Stimulated activated CD4-positive, alpha-beta T cell treated with anti-CD3 and anti-CD28 coated beads, Interleukin-4, amount 100 ng/mL, for 48 hours (primary cell): ENCODE measurements at regions not wholly inside any gene's neighbourhood (a gene's known extent, or its start where the extent isn't known, plus 50 kb on each side); places are given as distances from the start of the nearest gene placed in this dataset.
"Not testable (repeated sequence)": the region's sequence is repeated elsewhere in the genome, so short reads cannot be mapped to it uniquely, and the experiment has no call there.

Experiments used
- DNase-seq, 2 donors: peaks; one replicate each; pipeline ENCODE4 v3.0.0-alpha.2; 2020; ENCODE audit warnings: low read depth in 2 of 2

- no peak for DNase-seq
Measured at GRCh38 chr3:176074096-176074495, 1123.2 kb downstream of the TBL1XR1 start.

GRCh38 chr3:176071943-176072342 is 1125.3 kb downstream of the TBL1XR1 start:
- no peak for DNase-seq

- no peak for DNase-seq
Measured at GRCh38 chr3:176068750-176069149, 1128.5 kb downstream of the TBL1XR1 start.

- DNase-seq: no peak
Measured at GRCh38 chr3:176058856-176059255, 1138.4 kb downstream of the TBL1XR1 start.

- no peak for DNase-seq
Measured at GRCh38 chr3:176055836-176056235, 1141.4 kb downstream of the TBL1XR1 start.

- no peak for DNase-seq
Measured at GRCh38 chr3:176051766-176052165, 1145.5 kb downstream of the TBL1XR1 start.

GRCh38 chr3:176046703-176047102 is 1150.6 kb downstream of the TBL1XR1 start:
- DNase-seq: no peak

- DNase-seq: no peak
Measured at GRCh38 chr3:176041812-176042211, 1155.5 kb downstream of the TBL1XR1 start.

GRCh38 chr3:176041185-176041584 is 1156.1 kb downstream of the TBL1XR1 start:
- no peak for DNase-seq

GRCh38 chr3:176037636-176038035 is 1159.6 kb downstream of the TBL1XR1 start:
- DNase-seq: no peak

- no peak for DNase-seq
Measured at GRCh38 chr3:176032043-176032442, 1165.2 kb downstream of the TBL1XR1 start.

- not testable (repeated sequence) for DNase-seq
Measured at GRCh38 chr3:176016203-176016602, 1157.1 kb downstream of the NAALADL2 start.

- DNase-seq: not testable (repeated sequence)
Measured at GRCh38 chr3:176015228-176015627, 1156.1 kb downstream of the NAALADL2 start.

- DNase-seq: no peak
Measured at GRCh38 chr3:176009256-176009655, 1150.1 kb downstream of the NAALADL2 start.

GRCh38 chr3:176005564-176005963 is 1146.4 kb downstream of the NAALADL2 start:
- DNase-seq: no peak

- no peak for DNase-seq
Measured at GRCh38 chr3:175989161-175989560, 1130.0 kb downstream of the NAALADL2 start.

- no peak for DNase-seq
Measured at GRCh38 chr3:175988401-175988800, 1129.3 kb downstream of the NAALADL2 start.

GRCh38 chr3:175985781-175986180 is 1126.6 kb downstream of the NAALADL2 start:
- no peak for DNase-seq

GRCh38 chr3:175983379-175983778 is 1124.2 kb downstream of the NAALADL2 start:
- no peak for DNase-seq

GRCh38 chr3:175980486-175981090 is 1121.5 kb downstream of the NAALADL2 start:
- DNase-seq: no peak

GRCh38 chr3:175977968-175978752 is 1119.0 kb downstream of the NAALADL2 start:
- DNase-seq: no peak

GRCh38 chr3:175969456-175969855 is 1110.3 kb downstream of the NAALADL2 start:
- no peak for DNase-seq

- DNase-seq: no peak
Measured at GRCh38 chr3:175965036-175965435, 1105.9 kb downstream of the NAALADL2 start.
